IPS DF 6.9 (cell line): ENCODE measurements at regions not wholly inside any gene's neighbourhood (a gene's known extent, or its start where the extent isn't known, plus 50 kb on each side); places are given as distances from the start of the nearest gene placed in this dataset.
"Not testable (repeated sequence)": the region's sequence is repeated elsewhere in the genome, so short reads cannot be mapped to it uniquely, and the experiment has no call there.

Source experiments
- DNase-seq: peaks from one replicate; pipeline ENCODE4 v3.0.0-alpha.2; 2013; ENCODE audit warnings: low read depth, low spot score
- H3K27ac ChIP-seq: one replicate; pipeline ENCODE4 v1.5.1; 2013; ENCODE audit warnings: low read length, control low read depth
- H3K27me3 ChIP-seq: 2 replicates; pipeline ENCODE4 v1.6.1; 2013; ENCODE audit warnings: mild to moderate bottlenecking, low read length; ENCODE audit not compliant: control insufficient read depth, insufficient read depth
- H3K36me3 ChIP-seq: 2 replicates; pipeline ENCODE4 v1.6.1; 2013; ENCODE audit warnings: low read length; ENCODE audit not compliant: control insufficient read depth, insufficient read depth
- H3K4me1 ChIP-seq: 2 replicates; pipeline ENCODE4 v1.6.1; 2013; ENCODE audit warnings: low read length; ENCODE audit not compliant: control insufficient read depth, insufficient read depth
- H3K4me3 ChIP-seq: 2 replicates; pipeline ENCODE4 v1.5.1; 2013; ENCODE audit warnings: mild to moderate bottlenecking, low read length
- H3K9me3 ChIP-seq: 2 replicates; pipeline ENCODE4 v1.6.1; 2013; ENCODE audit warnings: low read length, inconsistent platforms; ENCODE audit not compliant: control insufficient read depth, insufficient read depth
- WGBS: extraction: QIAGEN DNeasy Blood & Tissue Kit; methylation state at CpG from one replicate; pipeline ENCODE4 v1.1.7; 2013; ENCODE audit warnings: mixed read lengths, missing lambda C conversion rate; ENCODE audit not compliant: insufficient read length, insufficient coverage; 5-methylcytosine and 5-hydroxymethylcytosine counted together

- 100% methylated on average over 1 of the region's 4 CpGs for WGBS
- DNase-seq, result no peak
- H3K4me3 ChIP-seq, result no peak overlapping the region
- no peak overlapping the region for H3K27ac ChIP-seq
- no peaks in the 10 kb centered on the region for H3K36me3 ChIP-seq
- H3K27me3 ChIP-seq, result no peaks in the 10 kb centered on the region
- no peaks in the 10 kb centered on the region for H3K9me3 ChIP-seq
- H3K4me1 ChIP-seq, result no peaks in the 10 kb centered on the region
Measured at GRCh38 chr10:6944436-6944835, 364.4 kb upstream of the PRKCQ start.

- Histone ChIP-seq H3K27ac (no peak overlapping the region), H3K36me3 (no peaks in the 10 kb centered on the region), H3K9me3 (no peaks in the 10 kb centered on the region), H3K27me3 (no peaks in the 10 kb centered on the region), H3K4me3 (no peak overlapping the region), H3K4me1 (no peaks in the 10 kb centered on the region)
- no peak for DNase-seq
- WGBS, result no CpG with 5 or more reads among the region's 5 CpGs
Measured at GRCh38 chr10:6938384-6938783, 358.3 kb upstream of the PRKCQ start.

- H3K4me1 ChIP-seq, result no peaks in the 10 kb centered on the region
- no peaks in the 10 kb centered on the region for H3K36me3 ChIP-seq
- no peak overlapping the region for H3K4me3 ChIP-seq
Measured at GRCh38 chr10:6936931-6937330, 356.9 kb upstream of the PRKCQ start.

DNA sequence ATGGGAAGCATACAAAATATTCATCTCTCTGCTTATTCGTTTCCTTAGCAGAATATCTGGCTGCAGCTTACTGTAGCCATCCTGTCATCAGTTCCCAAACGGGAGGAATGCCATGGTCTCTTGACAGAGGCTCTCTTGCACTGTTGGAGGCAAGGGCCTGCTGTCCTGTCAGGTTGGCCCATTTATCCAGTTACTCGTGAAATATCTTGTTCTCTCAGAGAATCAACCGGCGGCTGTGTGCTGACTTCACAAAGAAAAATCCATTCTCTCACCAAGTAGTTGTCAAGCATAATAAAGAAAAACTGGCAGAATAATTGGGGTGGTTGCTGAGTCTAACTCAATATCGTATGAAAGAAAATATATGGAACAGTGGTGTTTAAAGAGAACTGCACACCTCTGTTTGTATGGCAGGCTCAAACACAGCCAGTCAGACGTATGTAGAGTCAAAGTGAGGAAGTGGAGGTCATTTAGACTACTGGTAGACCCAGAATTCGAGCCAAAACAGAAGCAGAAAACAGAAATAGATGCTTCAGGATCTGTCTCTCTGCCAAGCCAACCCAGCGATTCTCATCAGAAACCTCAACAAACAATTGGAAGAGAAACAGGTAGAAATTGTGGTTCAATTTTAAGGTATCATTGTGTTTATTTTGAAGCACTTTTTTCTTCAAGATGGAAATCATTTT lies 349.2 kb upstream of the PRKCQ start:
- H3K27ac ChIP-seq, result no peak overlapping the region
- no peak overlapping the region for H3K4me3 ChIP-seq
- H3K4me1 ChIP-seq, result no peaks in the 10 kb centered on the region
- no peak for DNase-seq
- no CpG with 5 or more reads among the region's 9 CpGs for whole genome bisulfite sequencing
- H3K36me3 ChIP-seq, result no peaks in the 10 kb centered on the region
- no peaks in the 10 kb centered on the region for H3K9me3 ChIP-seq
- no peaks in the 10 kb centered on the region for H3K27me3 ChIP-seq

More at GRCh38 chr10:6936931-6937330, 356.9 kb upstream of the PRKCQ start:
- Histone ChIP-seq H3K9me3 (no peaks in the 10 kb centered on the region), H3K27me3 (no peaks in the 10 kb centered on the region), H3K27ac (no peak overlapping the region)
- no peak for DNase-seq

DNA sequence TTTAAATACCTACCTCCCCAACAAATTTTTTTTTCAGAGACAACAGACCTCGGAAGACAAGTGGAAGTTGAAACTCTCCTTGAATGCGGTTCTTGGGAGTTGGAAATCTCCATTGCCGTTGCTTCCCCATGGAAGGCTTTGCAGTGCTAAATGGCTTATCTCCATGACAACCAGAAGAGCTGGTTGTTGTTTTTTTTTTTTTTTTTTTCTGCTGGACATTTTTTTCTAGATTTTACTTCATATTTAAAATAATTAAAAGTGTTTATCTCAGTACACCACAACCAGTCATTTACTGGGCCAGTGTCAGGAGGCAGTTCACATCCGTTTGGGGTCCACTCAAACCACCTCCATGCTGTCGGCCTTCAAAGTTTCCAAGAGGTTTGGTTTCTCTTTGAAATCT lies 348.5 kb upstream of the PRKCQ start:
- H3K9me3 ChIP-seq, result no peaks in the 10 kb centered on the region
- no peaks in the 10 kb centered on the region for H3K36me3 ChIP-seq
- H3K4me3 ChIP-seq, result no peak overlapping the region
- H3K27ac ChIP-seq, result no peak overlapping the region
- WGBS, result no CpG with 5 or more reads among the region's 5 CpGs
- no peaks in the 10 kb centered on the region for H3K27me3 ChIP-seq
- DNase-seq, result no peak
- no peaks in the 10 kb centered on the region for H3K4me1 ChIP-seq

DNA sequence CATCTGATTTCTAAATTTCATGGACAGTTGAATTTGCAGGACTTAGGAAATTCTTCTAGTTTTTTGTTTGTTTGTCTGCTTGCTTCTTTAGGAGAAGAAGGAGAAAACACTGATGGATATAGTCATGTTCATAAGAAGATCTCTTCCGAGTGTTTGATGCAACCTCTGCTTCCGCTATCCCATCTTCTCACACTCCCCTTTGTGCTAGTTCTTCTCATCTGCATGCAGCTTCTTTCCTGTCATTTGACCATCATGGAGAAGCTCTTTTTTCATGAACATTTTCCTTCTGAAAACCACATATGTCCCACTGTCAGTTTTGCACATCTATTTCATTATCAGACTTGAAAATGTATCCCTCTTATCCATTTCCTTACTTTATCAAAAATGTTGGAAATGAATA lies 346.9 kb upstream of the PRKCQ start:
- no peak overlapping the region for H3K27ac ChIP-seq
- no peak overlapping the region for H3K4me3 ChIP-seq
- H3K27me3 ChIP-seq, result no peaks in the 10 kb centered on the region
- no peak for DNase-seq
- H3K4me1 ChIP-seq, result no peaks in the 10 kb centered on the region
- H3K9me3 ChIP-seq, result no peaks in the 10 kb centered on the region
- no CpG with 5 or more reads among the region's 2 CpGs for WGBS
- H3K36me3 ChIP-seq, result no peaks in the 10 kb centered on the region

GRCh38 chr10:6925146-6925545 lies 345.1 kb upstream of the PRKCQ start:
- no peaks in the 10 kb centered on the region for H3K27me3 ChIP-seq
- DNase-seq, result no peak
- H3K9me3 ChIP-seq, result no peaks in the 10 kb centered on the region
- H3K4me3 ChIP-seq, result no peak overlapping the region
- no peaks in the 10 kb centered on the region for H3K36me3 ChIP-seq
- no CpG with 5 or more reads among the region's 2 CpGs for WGBS
- H3K4me1 ChIP-seq, result no peaks in the 10 kb centered on the region
- H3K27ac ChIP-seq, result no peak overlapping the region

GRCh38 chr10:6924166-6924565 lies 344.1 kb upstream of the PRKCQ start:
- no peaks in the 10 kb centered on the region for H3K36me3 ChIP-seq
- WGBS, result no CpG with 5 or more reads among the region's 4 CpGs
- no peak for DNase-seq
- no peaks in the 10 kb centered on the region for H3K4me1 ChIP-seq
- no peak overlapping the region for H3K27ac ChIP-seq
- H3K9me3 ChIP-seq, result no peaks in the 10 kb centered on the region
- H3K4me3 ChIP-seq, result no peak overlapping the region
- H3K27me3 ChIP-seq, result no peaks in the 10 kb centered on the region

- not testable (repeated sequence) for H3K27ac ChIP-seq, H3K9me3 ChIP-seq, H3K27me3 ChIP-seq, H3K36me3 ChIP-seq, DNase-seq, H3K4me3 ChIP-seq, H3K4me1 ChIP-seq
- WGBS, result no CpG with 5 or more reads among the region's 16 CpGs
Measured at GRCh38 chr10:6921026-6921425, 340.9 kb upstream of the PRKCQ start.

GRCh38 chr10:6920072-6921019 lies 340.3 kb upstream of the PRKCQ start:
- WGBS, result no CpG with 5 or more reads among the region's 26 CpGs
- H3K27me3 ChIP-seq, result no peaks in the 10 kb centered on the region
- H3K27ac ChIP-seq, result no peak overlapping the region
- no peak overlapping the region for H3K4me3 ChIP-seq
- no peaks in the 10 kb centered on the region for H3K9me3 ChIP-seq
- no peaks in the 10 kb centered on the region for H3K4me1 ChIP-seq
- peak; percentile 66 for DNase-seq
- no peaks in the 10 kb centered on the region for H3K36me3 ChIP-seq
